HG03045 (cell line): ENCODE measurements at regions not wholly inside any gene's neighbourhood (a gene's known extent, or its start where the extent isn't known, plus 50 kb on each side); places are given as distances from the start of the nearest gene placed in this dataset.

ENCODE experiments used
- ATAC-seq: cut with Tn5 transposase; IDR thresholded peaks from one replicate; pipeline ENCODE4 v1.9.1; 2021; ENCODE audit warnings: mild to moderate bottlenecking, moderate library complexity; ENCODE audit not compliant: unreplicated experiment

GRCh38 chr1:182297335-182297734 is 94.3 kb downstream of the GLUL start:
- no peak for ATAC-seq

GRCh38 chr1:182295697-182296096 is 95.9 kb downstream of the GLUL start:
- no peak for ATAC-seq

GRCh38 chr1:182293119-182293589 is 98.4 kb downstream of the GLUL start:
- ATAC-seq: no peak

GRCh38 chr1:182292193-182292741 is 99.3 kb downstream of the GLUL start:
- no peak for ATAC-seq

- no peak for ATAC-seq
Measured at GRCh38 chr1:182291584-182292192, 99.9 kb downstream of the GLUL start.

GRCh38 chr1:182288749-182289604 is 102.6 kb downstream of the GLUL start:
- ATAC-seq: no peak

- ATAC-seq: no peak
Measured at GRCh38 chr1:182286761-182287160, 104.8 kb downstream of the GLUL start.

GRCh38 chr1:182283746-182284544 is 107.6 kb downstream of the GLUL start:
- no peak for ATAC-seq

- ATAC-seq: no peak
Measured at GRCh38 chr1:182281541-182281940, 110.0 kb downstream of the GLUL start.

GRCh38 chr1:182280504-182280900 is 111.1 kb downstream of the GLUL start:
- ATAC-seq: no peak

GRCh38 chr1:182279724-182280503 is 111.7 kb downstream of the GLUL start:
- no peak for ATAC-seq

GRCh38 chr1:182279302-182279701 is 112.3 kb downstream of the GLUL start:
- no peak for ATAC-seq

GRCh38 chr1:182278144-182279054 is 113.2 kb downstream of the GLUL start:
- ATAC-seq: no peak

GRCh38 chr1:182275271-182275670 is 116.3 kb downstream of the GLUL start:
- ATAC-seq: no peak

GRCh38 chr1:182274618-182275017 is 117.0 kb downstream of the GLUL start:
- ATAC-seq: no peak

- ATAC-seq: no peak
Measured at GRCh38 chr1:182270731-182271130, 120.9 kb downstream of the GLUL start.

- no peak for ATAC-seq
Measured at GRCh38 chr1:182269097-182269496, 122.5 kb downstream of the GLUL start.

- no peak for ATAC-seq
Measured at GRCh38 chr1:182268669-182269068, 122.9 kb downstream of the GLUL start.

- no peak for ATAC-seq
Measured at GRCh38 chr1:182264185-182264584, 127.4 kb downstream of the GLUL start.
